Stimulated activated CD4-positive, alpha-beta T cell treated with anti-CD3 and anti-CD28 coated beads, Interleukin-2, amount 100 ng/mL, for 48 hours (primary cell): ENCODE measurements at regions not wholly inside any gene's neighbourhood (a gene's known extent, or its start where the extent isn't known, plus 50 kb on each side); places are given as distances from the start of the nearest gene placed in this dataset.
"Not testable (repeated sequence)": the region's sequence is repeated elsewhere in the genome, so short reads cannot be mapped to it uniquely, and the experiment has no call there.

Experiments
- DNase-seq, 2 donors: peaks; one replicate each; pipeline ENCODE4 v3.0.0-alpha.2; 2020

- DNase-seq: no peak
Measured at GRCh38 chr1:98325646-98326440, 335.7 kb upstream of the SNX7 start.

- no peak for DNase-seq
Measured at GRCh38 chr1:98323906-98324358, 337.6 kb upstream of the SNX7 start.

- no peak for DNase-seq
Measured at GRCh38 chr1:98323388-98323787, 338.1 kb upstream of the SNX7 start.

- DNase-seq: no peak
Measured at GRCh38 chr1:98322966-98323365, 338.6 kb upstream of the SNX7 start.

GRCh38 chr1:98322086-98322485 is 339.4 kb upstream of the SNX7 start:
- no peak for DNase-seq

- DNase-seq: no peak
Measured at GRCh38 chr1:98321191-98321590, 340.3 kb upstream of the SNX7 start.

- no peak for DNase-seq
Measured at GRCh38 chr1:98316286-98316905, 345.1 kb upstream of the SNX7 start.

GRCh38 chr1:98315309-98315708 is 346.2 kb upstream of the SNX7 start:
- no peak for DNase-seq

GRCh38 chr1:98314601-98315000 is 346.9 kb upstream of the SNX7 start:
- DNase-seq: no peak

- no peak for DNase-seq
Measured at GRCh38 chr1:98306517-98307089, 354.9 kb upstream of the SNX7 start.

- DNase-seq: no peak
Measured at GRCh38 chr1:98305362-98305761, 356.2 kb upstream of the SNX7 start.

GRCh38 chr1:98304888-98305287 is 356.6 kb upstream of the SNX7 start:
- DNase-seq: no peak

- no peak for DNase-seq
Measured at GRCh38 chr1:98299861-98300260, 361.7 kb upstream of the SNX7 start.

- DNase-seq: no peak
Measured at GRCh38 chr1:98299313-98299712, 362.2 kb upstream of the SNX7 start.

- DNase-seq: no peak
Measured at GRCh38 chr1:98298319-98298718, 363.2 kb upstream of the SNX7 start.

GRCh38 chr1:98296681-98297080 is 364.8 kb upstream of the SNX7 start:
- no peak for DNase-seq

- DNase-seq: no peak
Measured at GRCh38 chr1:98294127-98294526, 367.4 kb upstream of the SNX7 start.

GRCh38 chr1:98292994-98293393 is 368.5 kb upstream of the SNX7 start:
- no peak for DNase-seq

- DNase-seq: no peak
Measured at GRCh38 chr1:98289311-98289710, 368.5 kb upstream of the DPYD start.

GRCh38 chr1:98288494-98288893 is 367.7 kb upstream of the DPYD start:
- DNase-seq: no peak

- DNase-seq: no peak
Measured at GRCh38 chr1:98287626-98288025, 366.8 kb upstream of the DPYD start.

GRCh38 chr1:98286656-98287055 is 365.8 kb upstream of the DPYD start:
- no peak for DNase-seq

- not testable (repeated sequence) for DNase-seq
Measured at GRCh38 chr1:98285286-98285685, 364.5 kb upstream of the DPYD start.

- DNase-seq: no peak
Measured at GRCh38 chr1:98280049-98280448, 359.2 kb upstream of the DPYD start.
